KG1 (cell line): ENCODE measurements at regions not wholly inside any gene's neighbourhood (a gene's known extent, or its start where the extent isn't known, plus 50 kb on each side); places are given as distances from the start of the nearest gene placed in this dataset.

Experiments
- DNase-seq: peaks from one replicate; lab custom pipeline; 2025; lab: John Stamatoyannopoulos, UW

DNA sequence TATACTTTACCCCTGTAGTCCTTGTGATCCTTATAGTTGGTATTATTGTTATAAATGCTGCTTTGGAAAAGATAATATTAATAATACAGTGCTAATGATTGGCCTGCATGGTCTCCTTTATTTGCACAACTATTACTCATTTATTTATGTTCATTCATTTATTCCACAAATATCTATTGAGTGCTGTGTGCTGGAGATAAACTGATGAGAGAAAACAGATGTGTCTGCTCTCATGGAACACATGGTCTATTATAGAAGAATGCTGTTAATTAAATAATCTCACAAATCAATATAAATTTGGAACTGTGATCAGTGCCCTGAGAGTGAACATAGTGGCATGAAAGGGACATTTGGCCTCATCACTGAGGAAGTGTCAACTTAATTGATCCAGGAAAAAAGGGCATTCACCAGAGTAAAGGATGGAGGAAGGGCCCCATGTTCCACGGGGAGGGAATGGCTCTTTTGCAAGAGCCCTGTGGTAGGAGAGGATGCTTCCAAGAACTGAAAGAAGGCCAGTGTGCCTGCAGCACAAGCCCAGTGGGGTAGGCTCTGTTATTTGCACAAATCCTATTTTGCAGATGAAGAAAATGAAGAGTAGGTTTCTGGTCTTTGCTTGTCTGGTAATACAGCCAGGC lies 91.5 kb upstream of the STK39 start:
- DNase-seq: no peak

DNA sequence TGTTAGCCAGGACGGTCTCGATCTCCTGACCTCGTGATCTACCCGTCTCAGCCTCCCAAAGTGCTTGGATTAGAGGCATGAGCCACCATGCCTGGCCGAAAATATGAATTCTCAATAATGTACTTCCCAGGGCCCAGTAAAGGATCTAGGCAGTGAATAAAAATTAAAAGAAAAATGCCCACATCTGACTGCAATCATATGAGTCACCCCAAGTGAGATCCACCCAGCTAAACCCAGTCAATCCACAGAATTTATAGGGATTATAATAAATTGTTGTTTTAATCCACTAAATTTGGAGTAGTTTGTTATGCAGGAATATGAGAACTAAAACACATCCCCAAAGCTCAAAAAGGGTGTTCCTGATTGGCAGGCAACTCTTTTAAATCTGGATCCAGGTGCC lies 93.5 kb upstream of the STK39 start:
- DNase-seq: no peak

DNA sequence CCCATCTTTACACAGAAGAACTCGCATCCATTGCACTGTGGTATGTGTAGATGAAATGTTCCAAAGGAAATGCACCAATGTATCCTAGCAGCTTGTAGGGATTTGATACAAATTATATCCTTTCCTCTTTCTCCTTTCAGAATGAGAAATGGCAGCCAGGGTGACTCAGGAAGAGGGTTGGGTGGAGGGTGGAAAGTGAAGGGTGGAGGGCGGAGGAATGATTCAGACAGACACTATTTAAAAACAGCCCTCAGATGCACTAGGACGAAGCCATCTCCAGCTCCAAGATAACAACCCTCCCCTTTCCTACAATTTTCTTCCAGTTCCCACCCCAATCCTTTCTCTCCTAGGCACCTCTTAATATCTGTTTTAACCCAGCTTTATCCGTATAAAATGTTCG lies 96.2 kb upstream of the STK39 start:
- no peak for DNase-seq

DNA sequence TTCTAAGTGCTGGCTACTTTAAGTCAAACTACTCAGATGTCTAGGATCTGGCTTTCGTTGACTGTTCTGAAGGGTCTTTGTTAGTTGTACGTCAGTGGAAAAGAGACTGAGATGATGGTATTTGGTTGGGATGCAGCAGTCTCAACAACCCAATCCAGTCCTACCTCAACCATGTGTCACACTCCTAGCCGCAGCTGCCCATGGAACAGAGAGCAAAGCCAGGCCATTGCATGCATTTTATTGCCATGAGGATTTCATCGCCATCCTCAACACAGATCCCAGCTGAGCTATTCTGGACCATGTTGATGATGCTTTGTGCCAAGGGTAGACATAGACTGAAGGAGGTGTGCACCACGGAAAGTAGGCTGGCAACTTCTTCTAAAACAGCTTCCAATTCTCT lies 97.3 kb upstream of the STK39 start:
- no peak for DNase-seq

DNA sequence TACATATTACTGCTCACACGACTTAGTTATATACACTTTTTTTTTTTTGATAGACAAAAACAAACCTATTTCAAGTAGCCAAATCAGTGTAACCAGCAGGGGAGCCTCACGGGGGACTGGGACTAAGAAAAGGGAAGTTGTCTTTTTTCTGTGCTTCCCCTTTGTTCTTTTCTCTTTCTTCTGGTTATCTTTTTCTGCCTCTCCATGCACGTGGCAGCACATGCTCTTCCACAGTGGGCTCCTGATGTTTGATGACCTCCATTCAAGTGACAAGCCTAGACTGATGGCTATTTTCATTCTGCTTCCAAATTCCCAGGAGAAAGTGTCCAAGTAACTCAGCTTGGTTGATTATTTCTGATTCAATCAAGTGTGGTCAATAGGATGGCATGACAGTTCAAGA lies 98.2 kb upstream of the STK39 start:
- DNase-seq: no peak

DNA sequence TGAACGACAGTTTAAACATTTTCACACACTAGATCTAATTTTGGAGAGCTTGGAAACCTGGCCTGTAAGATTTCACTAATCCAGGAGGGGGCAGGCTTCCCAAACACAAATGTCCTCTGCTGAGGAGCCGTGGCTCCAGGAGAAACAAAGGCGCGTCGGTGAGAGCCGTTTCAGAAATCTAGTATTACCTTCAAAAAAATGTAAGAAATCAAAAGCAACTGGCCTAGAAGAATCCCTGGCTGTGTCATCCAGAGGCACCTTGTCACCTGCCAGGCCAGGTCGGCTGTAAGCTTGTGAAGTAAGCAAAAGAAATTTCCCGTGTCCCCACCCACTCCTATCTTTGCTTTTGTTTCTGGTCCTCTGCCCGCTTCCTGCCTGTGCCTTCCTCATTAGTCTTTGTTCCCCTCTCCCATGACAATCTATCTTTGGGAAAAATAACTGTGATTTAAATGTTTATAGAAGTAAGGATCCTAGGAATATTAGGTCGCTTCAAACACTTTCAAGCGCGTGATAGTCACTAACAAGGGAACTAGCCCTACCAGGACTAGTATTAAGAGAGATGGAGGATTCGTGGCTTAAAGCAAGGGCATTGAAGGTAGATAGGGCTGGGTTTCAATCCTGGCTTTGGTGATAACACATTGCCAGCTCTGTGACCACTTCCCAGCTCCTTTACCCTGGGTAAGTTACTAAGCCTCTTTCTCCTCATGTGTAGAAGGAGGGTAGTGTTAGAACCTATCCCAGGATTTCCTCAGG lies 99.5 kb upstream of the STK39 start:
- DNase-seq: peak; percentile 55

DNA sequence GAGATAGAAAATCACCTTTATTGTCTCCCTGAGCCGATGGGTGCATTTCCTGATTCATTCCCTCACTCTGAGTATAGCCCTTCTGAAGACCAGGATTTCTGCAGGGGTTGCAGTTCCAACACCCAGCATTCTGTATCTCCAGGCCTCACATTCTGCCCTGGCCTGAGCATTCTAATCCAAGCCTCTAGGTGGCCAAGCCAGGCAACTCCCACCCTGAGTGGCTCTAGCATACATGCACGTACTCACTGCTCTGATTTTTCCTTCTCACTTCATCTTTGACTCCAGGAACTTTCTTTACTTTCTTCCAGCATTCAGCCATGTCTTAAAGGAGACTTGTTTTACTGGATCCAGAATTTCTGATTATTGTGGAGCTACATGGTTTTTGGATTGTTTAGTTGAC lies 100.7 kb upstream of the STK39 start:
- no peak for DNase-seq

DNA sequence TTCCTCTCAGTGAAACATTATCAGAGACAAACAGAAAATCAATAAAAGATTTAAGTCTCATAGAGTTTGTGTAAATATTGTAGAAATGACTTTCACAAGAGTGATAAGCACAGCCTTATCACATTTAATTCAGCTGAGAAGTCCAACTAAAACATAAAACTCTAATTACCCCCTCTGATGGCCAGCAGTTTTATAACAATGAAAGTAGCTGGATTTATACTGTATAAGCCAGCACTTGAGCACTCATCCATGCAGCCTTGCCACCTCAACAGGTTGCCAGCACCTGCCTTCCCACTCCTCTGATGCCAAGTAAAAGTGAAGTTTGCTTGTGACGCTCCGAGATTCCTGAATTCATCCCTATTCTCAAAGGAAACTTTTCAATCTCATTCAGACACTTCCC lies 103.0 kb upstream of the STK39 start:
- no peak for DNase-seq

DNA sequence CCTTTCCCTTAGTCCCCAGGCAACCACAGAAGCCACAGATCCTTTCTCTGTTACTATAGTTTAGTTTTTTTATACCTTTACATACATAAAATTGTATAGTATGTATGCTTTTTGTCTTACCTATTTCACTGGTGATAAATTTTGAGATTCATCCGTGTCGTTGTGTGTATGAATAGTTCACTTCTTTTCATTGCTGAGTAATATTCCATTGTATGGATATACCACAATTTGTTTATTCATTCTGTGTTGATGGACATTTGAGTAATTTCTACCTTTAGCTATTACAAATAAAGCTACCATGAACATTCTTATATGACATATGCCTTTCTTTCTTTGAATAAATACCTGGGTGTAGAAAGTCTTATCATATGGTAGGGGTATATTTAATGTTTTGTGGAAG lies 102.8 kb upstream of the CERS6 start:
- DNase-seq: no peak

DNA sequence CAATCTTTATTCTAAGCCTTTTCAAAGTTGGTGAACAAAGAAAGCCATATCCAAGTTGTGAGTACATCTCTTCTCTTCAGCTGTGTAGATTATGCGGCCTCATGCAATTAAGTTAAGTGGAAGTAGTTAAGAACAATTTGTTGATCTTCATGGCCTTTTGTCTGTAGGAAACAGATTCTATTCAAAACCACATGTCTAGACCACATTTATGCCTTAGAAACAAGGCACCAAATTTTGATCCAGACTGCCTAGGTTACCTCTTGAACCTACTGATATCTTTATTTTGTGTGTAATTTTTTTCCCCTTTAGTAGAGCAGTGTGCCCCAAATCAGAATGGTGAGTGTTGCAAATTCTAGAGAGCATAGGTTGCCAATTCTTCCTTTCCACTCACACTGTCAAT lies 101.6 kb upstream of the CERS6 start:
- DNase-seq: peak; percentile 31

DNA sequence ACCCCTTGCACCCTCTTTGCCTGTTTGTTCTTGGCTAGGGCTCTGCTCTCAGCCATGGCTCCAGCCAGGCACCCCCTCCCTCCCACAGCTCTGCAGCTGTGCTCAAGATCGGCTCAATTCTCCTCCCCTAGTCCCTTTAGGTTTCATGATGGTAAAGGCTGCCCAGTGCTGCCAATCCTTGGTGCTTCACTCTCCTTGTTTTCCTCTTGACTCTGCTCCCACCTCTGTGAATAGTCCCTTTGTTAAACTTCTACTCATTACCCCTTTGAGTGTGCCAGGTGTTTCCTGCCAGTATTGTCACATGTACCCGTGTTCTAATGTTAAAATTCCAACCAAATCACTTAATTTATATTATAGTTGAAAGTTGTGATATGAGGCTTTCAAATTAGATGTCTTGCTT lies 101.0 kb upstream of the CERS6 start:
- DNase-seq: no peak

DNA sequence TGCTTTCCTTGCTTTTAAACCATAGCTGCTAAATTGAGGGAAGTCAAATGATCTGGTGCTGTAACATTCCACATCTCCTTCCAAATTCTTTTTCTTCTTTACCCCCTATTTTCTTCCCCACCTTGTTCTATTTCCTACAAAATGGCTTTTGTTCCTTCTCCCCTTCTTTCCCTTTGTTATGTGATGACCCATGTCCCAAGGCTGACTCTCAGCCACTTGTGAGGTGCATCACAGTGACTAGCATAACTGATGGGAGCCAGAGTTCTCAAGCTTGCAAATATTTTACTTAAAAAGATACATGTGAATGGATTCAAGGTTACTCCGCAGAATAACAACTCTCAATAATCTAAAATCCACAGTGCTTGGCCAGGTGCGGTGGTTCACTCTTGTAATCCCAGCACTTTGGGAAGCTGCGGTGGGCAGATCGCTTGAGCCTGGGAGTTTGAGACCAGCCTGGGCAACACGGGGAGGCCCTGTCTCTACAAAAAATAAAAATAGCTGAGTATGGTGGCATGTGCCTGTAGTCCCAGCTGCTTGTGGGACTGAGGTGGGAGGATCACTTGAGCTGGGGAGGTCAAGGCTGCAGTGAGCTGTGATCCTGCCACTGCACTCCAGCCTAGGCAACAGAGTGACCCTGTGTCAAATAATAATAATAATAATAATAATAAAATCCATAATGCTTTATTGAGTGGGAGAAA lies 100.1 kb upstream of the CERS6 start:
- DNase-seq: no peak

DNA sequence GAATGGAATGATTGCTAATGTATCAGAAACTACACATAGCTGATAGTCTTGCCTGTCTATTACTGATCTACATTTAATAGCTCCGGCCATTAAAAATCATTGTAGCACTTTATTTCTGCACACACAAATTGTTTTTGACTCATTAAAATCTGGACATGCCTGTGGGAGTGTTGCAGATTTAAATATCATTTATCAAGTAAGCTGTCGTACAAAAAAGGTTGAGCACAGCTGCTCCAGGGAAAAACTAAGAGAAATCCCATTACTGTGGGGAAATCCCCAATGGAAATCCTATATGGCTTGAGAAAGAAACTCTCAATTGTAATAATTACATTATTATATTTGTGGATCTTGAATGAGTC lies 99.6 kb upstream of the CERS6 start:
- no peak for DNase-seq

DNA sequence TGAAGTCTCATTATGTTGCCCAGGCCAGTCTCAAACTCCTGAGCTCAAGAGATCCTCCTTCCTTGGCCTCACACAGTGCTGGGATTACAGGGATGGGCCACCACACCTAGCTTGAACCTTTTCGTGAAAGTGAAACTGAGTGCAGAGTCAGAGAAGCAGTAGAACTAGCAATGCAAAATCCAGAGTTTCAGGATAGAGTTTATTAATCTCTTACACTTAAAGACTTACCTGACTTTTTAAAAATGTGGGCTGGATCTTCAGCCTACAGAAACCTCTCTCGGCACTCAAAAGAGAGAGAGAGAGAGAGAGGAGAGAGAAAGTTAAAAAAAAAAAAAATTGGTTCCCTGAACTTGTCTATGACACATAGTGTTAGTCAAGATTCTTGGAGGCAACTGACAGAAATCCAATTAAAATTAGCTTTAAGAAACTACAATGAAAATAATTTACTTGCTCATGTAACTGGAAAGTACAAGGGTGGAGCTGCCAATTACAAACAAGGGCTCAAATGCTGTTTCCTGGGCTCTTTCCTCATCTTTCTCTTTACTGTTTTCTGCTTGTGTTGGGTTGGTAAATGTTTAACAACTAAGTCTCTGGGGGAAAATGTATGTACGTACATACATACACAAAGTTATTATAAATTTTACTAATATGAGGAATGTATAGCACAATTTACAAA lies 98.1 kb upstream of the CERS6 start:
- DNase-seq: no peak

DNA sequence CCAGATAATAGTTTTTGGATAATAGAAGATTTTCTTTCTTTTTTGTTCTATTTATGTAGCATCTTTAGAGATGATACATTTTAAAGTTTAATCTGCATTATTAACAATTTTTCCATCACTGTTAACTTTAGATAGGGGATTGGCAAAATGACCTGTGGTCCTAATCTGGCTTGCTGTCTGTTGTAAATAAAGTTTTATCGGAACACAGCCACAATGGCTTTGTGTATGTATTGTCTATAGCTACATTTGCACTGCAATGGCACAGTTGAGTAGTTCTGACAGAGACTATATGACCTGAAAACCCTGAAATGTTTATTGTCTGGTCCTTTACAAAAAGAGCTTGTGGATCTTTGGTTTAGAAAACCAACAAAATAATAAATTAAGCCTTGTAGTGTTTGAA lies 97.0 kb upstream of the CERS6 start:
- DNase-seq: no peak

DNA sequence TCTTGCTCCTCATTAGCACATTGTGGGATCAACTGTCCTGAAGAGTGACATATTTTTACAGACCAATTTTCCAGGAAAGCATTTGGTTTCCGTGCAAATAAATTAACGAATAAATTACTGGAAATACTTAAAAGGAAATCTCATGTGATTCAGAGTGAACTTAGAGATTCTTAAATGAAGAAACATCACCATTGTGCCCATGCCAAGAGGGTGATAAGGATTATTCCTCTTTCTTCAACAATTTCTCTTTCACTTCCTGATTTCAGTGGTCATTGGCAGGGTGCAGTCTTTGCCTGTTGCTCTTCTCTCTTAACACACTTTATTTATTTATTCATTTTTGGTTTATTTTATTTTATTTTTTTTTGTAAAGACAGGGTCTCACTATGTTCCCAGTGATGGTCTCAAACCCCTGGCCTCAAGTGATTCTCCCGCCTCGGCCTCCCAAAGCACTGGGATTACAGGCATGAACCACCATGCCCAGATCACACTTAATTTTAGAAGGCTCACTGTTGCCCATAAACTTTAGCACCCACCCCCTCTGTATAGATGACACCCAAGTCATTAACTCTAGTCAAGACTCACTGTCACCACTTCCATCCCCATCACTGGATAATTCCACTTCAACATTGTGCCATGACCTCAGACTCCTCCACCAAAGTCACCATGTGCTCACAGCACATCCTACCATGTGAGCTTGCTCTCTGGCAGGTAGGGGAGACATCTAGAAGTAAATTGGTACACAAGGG lies 92.6 kb upstream of the CERS6 start:
- no peak for DNase-seq

DNA sequence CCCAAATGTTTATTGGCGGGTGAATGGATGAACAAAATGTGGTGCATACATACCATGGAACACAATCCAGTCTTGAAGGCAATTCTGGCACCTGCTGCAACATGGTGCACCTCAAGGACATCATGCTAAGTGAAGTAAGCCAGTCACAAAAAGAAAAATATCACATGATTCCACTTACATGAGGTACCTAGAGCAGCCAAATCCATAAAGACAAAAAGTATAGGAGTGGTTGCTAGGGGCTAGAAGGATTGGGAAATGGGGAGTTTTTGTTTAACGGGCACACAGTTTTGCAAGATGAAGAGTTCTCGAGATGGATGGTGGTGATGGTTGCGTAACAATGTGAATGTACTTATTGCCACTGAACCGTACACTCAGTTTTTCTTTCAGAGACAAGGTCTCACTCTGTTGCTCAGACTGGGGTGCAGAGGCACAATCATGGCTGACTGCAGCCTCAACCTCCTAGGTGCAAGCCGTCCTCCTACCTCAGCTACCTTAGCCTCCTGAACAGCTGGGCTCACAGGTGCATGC lies 90.9 kb upstream of the CERS6 start:
- no peak for DNase-seq

DNA sequence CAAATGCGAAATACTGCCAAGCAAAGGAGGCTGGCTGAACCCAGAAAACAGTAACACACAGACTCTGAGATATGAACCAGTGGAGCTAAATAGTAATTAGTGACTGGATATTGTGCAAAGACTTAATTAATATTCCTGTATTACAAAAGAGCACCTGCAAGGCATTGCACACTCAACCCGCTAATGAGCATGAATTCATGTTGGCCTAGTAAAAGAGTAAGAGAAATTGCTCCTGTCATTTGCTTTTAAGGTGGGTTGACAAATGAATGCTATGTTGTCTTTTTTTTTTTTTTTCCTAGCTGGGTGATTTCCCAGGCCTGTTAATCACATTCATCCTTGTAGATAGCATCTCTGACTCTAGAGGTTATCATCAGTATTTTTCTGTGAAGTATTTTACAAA lies 87.0 kb upstream of the CERS6 start:
- no peak for DNase-seq

DNA sequence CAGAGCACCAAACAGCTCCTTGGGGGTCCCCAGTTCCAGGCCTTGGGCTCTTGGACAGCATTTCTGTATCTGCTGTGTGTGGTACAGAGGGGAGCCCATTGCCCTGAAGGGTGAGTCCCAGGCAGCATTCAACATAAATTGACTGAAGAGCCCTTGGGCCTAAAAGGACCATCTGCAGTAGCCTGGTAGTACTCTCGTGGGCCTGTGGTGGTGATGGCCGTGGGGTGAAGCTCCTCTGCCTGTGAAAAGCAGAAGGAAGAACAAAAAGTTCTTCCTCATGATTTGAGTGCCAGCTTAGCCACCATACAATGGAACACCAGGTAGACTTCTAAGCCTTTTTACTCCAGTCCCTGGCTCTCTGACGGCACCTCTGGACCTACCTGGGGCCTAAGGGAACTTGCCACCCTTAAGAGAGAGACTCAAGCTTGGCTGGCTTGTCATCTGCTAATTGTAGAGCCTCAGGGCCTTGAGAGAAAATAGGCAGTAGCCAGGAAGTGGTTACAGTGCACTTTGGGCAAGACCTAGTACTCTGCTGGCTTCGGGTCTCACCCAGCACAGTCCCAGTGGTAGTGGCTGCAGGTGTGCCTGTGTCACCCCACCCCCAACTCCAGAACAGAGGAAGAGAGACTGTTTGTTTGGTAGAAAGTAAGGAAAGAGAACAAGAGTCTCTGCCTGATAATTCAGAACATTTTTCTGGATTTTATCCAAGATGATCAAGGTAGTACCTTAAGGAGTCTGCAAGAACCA lies 84.6 kb upstream of the CERS6 start:
- DNase-seq: no peak

DNA sequence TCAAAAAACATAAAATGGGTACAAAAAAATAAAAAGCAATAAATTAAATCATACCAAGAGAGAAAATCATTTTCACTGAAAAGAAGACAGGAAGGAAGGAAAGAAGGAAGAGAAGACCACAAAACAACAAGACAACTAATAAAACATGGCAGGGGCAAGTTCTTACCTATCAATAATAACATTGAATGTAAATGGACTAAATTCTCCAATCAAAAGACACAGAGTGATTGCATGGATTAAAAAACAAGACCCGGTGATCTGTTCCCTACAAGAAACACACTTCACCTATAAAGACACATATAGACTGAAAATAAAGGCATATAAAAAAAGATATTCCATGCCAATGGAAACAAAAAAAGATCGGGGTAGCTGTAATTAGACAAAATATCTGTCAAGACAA lies 82.6 kb upstream of the CERS6 start:
- no peak for DNase-seq

DNA sequence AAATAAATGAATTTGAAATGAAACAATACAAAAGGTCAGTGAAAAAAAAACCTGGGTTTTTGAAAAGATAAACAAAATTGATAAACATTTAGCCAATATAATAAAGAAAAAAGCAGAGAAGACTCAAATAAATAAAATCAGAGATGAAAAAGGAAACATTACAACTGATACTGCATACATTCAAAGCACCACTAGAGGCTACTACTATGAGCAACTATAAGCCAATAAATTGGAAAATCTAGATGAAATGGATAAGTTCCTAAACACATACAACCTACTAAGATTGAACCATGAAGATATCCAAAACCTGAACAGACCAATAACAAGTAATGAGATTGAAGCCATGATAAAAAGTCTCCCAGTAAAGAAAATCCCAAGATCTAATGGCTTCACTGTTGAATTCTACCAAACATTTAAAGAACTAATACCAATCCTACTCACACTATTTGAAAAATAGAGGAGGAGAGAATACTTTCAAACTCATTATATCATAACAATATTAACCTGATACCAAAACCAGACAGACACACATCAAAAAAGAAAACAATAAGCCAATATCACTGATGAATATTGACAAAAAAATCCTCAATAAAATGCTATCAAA lies 80.8 kb upstream of the CERS6 start:
- DNase-seq: no peak
